ENCODE measurements at regions not wholly inside any gene's neighbourhood (a gene's known extent, or its start where the extent isn't known, plus 50 kb on each side); places are given as distances from the start of the nearest gene placed in this dataset.

GRCh38 chrX:34218063-34218462 is 85.9 kb upstream of the FAM47A start:
- no peak for TF ChIP-seq CTCF (IDR thresholded peaks at IDR 0.05)
- no peak for TF ChIP-seq EZH2 (IDR thresholded peaks at IDR 0.05; ENCODE audit: borderline replicate concordance, insufficient read depth, low read depth, low read length, poor library complexity, severe bottlenecking)
